ENCODE measurements at regions not wholly inside any gene's neighbourhood (a gene's known extent, or its start where the extent isn't known, plus 50 kb on each side); places are given as distances from the start of the nearest gene placed in this dataset.

- TF ChIP-seq CTCF (conservative IDR thresholded peaks at IDR 0.05), result no peak
- no peak overlapping the region for H3K27ac ChIP-seq
Observed at GRCh38 chr10:4332764-4333458, 493.1 kb upstream of the AKR1E2 start.

DNA sequence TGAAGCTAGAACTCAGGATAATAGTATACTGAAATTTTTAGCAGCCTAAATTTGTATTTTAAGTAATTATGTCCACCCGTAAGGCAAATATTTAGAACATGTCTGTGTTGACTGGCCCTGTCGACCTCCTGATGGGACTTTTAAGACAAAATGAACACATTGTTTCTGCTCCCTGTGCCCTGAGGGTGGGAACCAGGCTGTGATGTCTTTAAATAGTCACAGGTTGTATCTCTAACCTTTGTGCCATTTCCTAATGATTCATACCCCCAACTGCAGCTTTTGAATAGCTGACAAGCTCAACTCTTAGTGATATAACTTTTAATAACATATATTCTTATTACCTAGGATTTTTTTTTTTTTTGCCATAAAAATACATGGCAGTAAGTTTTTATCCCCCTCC lies 494.9 kb upstream of the AKR1E2 start:
- no peak overlapping the region for H3K27ac ChIP-seq
- no peak for TF ChIP-seq CTCF (conservative IDR thresholded peaks at IDR 0.05)

DNA sequence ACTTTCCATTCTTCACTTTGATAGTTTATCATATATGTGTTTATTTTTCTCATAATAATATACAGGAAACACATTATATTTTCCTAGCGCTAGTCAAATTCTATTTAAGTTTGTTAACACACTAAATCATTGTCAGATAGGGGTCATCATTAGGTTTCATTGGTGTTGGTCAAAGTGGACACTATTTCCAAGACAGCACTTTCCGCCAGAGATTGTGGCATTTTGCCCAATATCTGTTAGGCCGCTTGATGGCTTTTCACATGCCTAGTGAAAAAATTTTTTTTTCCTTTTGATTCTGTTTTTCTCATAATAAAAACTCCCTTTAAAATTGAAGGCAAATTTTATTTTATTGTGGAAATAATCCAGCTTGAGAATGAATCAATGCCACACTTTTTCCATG lies 495.4 kb upstream of the AKR1E2 start:
- H3K27ac ChIP-seq, result no peak overlapping the region
- no peak for TF ChIP-seq CTCF (conservative IDR thresholded peaks at IDR 0.05)

DNA sequence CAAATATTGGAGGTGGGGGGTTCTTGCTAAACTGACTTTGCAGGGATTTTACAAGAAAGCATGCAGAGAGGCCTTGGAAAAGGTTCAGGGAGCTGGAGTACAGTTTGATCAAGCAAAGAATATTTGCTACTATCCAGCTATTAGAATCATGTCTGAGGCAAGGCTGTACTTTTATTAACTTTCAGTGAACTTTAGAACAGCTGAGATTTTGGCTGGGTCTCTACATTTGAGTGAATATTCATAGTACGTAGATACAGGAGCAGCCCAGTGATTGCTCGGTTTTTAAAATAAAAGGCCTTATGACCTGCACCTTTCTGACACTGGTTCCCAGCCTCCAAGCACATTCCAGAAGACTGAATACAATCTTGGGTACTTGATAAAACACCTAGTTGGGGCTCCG lies 496.8 kb upstream of the AKR1E2 start:
- TF ChIP-seq CTCF (conservative IDR thresholded peaks at IDR 0.05), result no peak
- no peak overlapping the region for H3K27ac ChIP-seq

- TF ChIP-seq CTCF (conservative IDR thresholded peaks at IDR 0.05), result no peak
- no peak overlapping the region for H3K27ac ChIP-seq
Observed at GRCh38 chr10:4326647-4327046, 499.4 kb upstream of the AKR1E2 start.

GRCh38 chr10:4319870-4320367 lies 506.1 kb upstream of the AKR1E2 start:
- TF ChIP-seq CTCF (conservative IDR thresholded peaks at IDR 0.05), result no peak
- no peak overlapping the region for H3K27ac ChIP-seq

- TF ChIP-seq CTCF (conservative IDR thresholded peaks at IDR 0.05), result no peak
- H3K27ac ChIP-seq, result no peak overlapping the region
Observed at GRCh38 chr10:4316161-4316810, 509.7 kb upstream of the AKR1E2 start.

Data from VCaP (cell line).